ENCODE measurements at regions not wholly inside any gene's neighbourhood (a gene's known extent, or its start where the extent isn't known, plus 50 kb on each side); places are given as distances from the start of the nearest gene placed in this dataset.
"Not testable (repeated sequence)": the region's sequence is repeated elsewhere in the genome, so short reads cannot be mapped to it uniquely, and the experiment has no call there.

DNA sequence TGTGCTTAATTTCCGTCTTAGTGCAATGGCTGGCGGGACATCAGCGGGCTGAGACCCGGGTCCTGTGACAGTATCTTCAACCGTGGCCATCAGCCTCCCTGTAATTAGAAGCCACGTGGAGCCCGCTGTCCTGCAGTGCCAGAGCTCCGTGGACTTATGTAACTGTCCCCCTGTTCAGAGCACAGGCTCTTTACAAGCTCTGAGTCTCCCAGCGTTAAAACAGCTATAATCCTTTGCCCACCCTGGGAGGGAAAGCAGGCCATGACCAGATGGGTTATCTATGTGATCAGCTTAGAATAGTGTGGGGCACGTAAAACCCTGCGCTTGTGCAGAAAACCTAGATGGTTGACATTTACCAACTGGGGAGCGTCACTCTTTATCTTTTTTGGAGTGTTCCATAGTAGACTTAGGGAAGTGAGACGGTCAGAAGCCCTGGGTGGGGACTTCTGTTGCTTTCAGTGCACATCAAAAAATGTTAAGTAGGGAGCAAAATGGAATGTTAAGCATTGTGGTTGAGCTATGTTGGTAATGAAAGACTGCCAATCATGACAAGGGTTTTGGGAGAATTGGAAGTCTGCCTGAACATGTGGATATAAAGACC lies 103.5 kb upstream of the CADM1 start:
- H3K4me3 ChIP-seq (replicated peaks; ENCODE audit: low read depth, low read length): no peak overlapping the region
- TF ChIP-seq, protein P1, sequence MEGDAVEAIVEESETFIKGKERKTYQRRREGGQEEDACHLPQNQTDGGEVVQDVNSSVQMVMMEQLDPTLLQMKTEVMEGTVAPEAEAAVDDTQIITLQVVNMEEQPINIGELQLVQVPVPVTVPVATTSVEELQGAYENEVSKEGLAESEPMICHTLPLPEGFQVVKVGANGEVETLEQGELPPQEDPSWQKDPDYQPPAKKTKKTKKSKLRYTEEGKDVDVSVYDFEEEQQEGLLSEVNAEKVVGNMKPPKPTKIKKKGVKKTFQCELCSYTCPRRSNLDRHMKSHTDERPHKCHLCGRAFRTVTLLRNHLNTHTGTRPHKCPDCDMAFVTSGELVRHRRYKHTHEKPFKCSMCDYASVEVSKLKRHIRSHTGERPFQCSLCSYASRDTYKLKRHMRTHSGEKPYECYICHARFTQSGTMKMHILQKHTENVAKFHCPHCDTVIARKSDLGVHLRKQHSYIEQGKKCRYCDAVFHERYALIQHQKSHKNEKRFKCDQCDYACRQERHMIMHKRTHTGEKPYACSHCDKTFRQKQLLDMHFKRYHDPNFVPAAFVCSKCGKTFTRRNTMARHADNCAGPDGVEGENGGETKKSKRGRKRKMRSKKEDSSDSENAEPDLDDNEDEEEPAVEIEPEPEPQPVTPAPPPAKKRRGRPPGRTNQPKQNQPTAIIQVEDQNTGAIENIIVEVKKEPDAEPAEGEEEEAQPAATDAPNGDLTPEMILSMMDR (IDR thresholded peaks at IDR 0.05; ENCODE audit: low read depth, low read length, missing control alignments): no peak
- no peak for DNase-seq (ENCODE audit: extremely low read depth, low read depth)

DNA sequence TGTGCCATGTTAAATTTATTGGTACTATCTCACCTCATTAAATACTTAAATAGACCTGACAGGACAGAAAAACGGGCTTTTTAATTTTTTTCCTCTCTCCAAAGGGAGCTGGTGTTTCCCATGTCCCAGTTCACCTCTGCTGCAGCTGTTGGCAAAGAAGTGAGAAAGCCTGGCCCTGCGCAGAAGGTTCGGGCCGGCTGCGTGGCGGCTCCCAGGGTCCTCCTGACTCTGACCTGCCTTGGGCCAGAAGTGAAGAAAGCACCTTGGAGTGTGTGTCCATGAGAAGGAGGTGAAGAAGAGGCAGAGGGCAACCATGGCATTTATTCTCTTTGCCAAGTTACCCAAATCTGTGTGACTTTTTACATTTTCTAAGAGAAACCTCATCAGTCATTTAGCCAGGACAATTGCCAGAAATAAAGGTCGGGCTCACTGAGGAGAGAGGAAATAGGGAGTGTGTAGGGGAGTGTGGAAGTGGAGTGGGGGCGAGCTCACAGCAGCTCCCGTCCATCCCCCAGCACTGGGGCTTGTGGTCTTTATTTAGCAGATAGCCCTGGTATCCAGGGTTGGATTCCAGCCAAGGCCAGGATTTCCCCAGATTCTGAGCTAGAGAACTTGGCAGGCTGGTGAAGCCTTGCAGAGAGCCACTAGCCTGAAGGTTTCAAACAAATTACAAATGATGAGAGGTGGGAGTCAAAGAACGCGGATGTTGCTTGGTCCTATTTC lies 102.4 kb upstream of the CADM1 start:
- no peak overlapping the region for H3K4me3 ChIP-seq (replicated peaks; ENCODE audit: low read depth, low read length)
- DNase-seq (ENCODE audit: extremely low read depth, low read depth): no peak
- TF ChIP-seq, protein P1 (IDR thresholded peaks at IDR 0.05; ENCODE audit: low read depth, low read length, missing control alignments): no peak

DNA sequence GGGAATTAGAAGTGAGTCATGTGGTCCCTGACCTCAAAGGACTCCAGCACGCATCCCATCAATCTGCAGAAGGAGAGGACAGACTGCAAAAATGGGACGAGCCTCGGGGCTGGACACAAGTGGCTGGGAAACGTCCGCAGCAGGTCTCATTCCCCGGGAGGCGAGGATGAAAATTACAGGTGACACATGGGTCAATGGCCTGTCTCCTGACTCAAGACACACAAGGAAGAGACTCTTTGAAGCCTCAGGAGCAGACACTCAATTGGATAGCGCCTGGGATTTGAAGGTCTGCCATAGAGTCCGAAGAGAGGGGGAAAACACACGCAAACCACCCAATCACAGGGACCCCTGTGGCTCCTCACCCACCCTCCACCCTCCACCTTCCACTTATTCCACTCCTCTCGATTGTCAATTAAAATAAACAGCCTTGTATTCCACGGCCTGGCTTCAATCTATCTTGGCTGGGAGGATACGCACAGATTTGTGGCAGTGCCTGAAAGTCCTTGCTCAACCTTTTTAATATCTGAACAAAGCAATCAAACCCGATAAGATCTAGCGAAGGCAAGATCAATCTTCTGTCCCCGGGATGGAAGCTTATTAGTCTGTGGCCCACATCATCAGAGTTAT lies 101.8 kb upstream of the CADM1 start:
- TF ChIP-seq, protein P1 (IDR thresholded peaks at IDR 0.05; ENCODE audit: low read depth, low read length, missing control alignments): no peak
- no peak for DNase-seq (ENCODE audit: extremely low read depth, low read depth)
- H3K4me3 ChIP-seq (replicated peaks; ENCODE audit: low read depth, low read length): no peak overlapping the region

- H3K4me3 ChIP-seq (replicated peaks; ENCODE audit: low read depth, low read length); DNase-seq (ENCODE audit: extremely low read depth, low read depth): not testable (repeated sequence)
Observed at GRCh38 chr11:115605397-115605796, 101.2 kb upstream of the CADM1 start.

- H3K4me3 ChIP-seq (replicated peaks; ENCODE audit: low read depth, low read length): no peak overlapping the region
- TF ChIP-seq, protein P1 (IDR thresholded peaks at IDR 0.05; ENCODE audit: low read depth, low read length, missing control alignments): no peak
- no peak for DNase-seq (ENCODE audit: extremely low read depth, low read depth)
Observed at GRCh38 chr11:115599125-115599524, 94.9 kb upstream of the CADM1 start.

GRCh38 chr11:115598257-115598901 lies 94.2 kb upstream of the CADM1 start:
- TF ChIP-seq, protein P1 (IDR thresholded peaks at IDR 0.05; ENCODE audit: low read depth, low read length, missing control alignments): no peak
- DNase-seq (ENCODE audit: extremely low read depth, low read depth): no peak

DNA sequence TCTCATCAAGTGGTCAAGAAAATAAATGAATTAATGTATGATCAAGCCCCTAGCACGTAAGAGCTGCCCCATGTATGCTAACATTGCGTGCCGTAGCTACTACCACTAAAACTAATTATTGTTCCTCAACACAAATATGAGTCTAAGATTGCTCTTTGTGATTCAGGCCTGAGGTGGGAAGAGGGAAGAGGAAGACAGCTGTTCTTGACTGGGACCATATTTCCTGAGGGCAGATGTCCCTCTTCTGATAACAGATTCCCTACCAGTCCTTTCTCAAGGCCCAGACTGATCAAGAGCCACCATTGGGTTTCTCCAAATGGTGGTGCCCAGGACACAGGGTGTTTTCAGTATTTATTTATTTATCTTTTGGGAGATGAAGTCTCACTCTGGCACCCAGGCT lies 87.2 kb upstream of the CADM1 start:
- DNase-seq (ENCODE audit: extremely low read depth, low read depth): no peak
- no peak overlapping the region for H3K4me3 ChIP-seq (replicated peaks; ENCODE audit: low read depth, low read length)
- TF ChIP-seq, protein P1 (IDR thresholded peaks at IDR 0.05; ENCODE audit: low read depth, low read length, missing control alignments): no peak

More at GRCh38 chr11:115598257-115598901, 94.2 kb upstream of the CADM1 start:
- H3K4me3 ChIP-seq (replicated peaks; ENCODE audit: low read depth, low read length): no peak overlapping the region
